Keratinocyte (primary cell): ENCODE measurements at regions not wholly inside any gene's neighbourhood (a gene's known extent, or its start where the extent isn't known, plus 50 kb on each side); places are given as distances from the start of the nearest gene placed in this dataset.
"Not testable (repeated sequence)": the region's sequence is repeated elsewhere in the genome, so short reads cannot be mapped to it uniquely, and the experiment has no call there.

ENCODE experiments used
- DNase-seq: peaks from one replicate; pipeline ENCODE4 v3.0.0-alpha.2; 2011; ENCODE audit warnings: low read depth, missing footprints, low spot score
- FAIRE-seq: peaks from 2 replicates; lab custom pipeline; 2011; peaks lifted over from hg19 to GRCh38; lab: Jason Lieb, UNC
- H2AFZ ChIP-seq: 2 replicates; pipeline ENCODE4 v1.6.0; 2012; ENCODE audit warnings: low read length, control low read depth, inconsistent platforms; ENCODE audit not compliant: control insufficient read depth
- H3K27ac ChIP-seq: 2 replicates; pipeline ENCODE4 v1.5.1; 2011; ENCODE audit warnings: low read length; ENCODE audit not compliant: control insufficient read depth, insufficient read depth
- H3K27me3 ChIP-seq: 3 replicates; pipeline ENCODE4 v1.6.0; 2011; ENCODE audit warnings: low read length; ENCODE audit not compliant: control insufficient read depth, insufficient read depth; ENCODE audit errors: extremely low read depth
- H3K36me3 ChIP-seq, 2 experiments: 2 replicates in 1 of 2; 3 replicates in 1 of 2; pipeline ENCODE4 v1.5.1; 2011; ENCODE audit warnings: low read length in 2 of 2, mild to moderate bottlenecking in 1 of 2; ENCODE audit not compliant: control insufficient read depth in 2 of 2, insufficient read depth in 2 of 2; ENCODE audit errors: extremely low read depth in 1 of 2
- H3K4me1 ChIP-seq: 3 replicates; pipeline ENCODE4 v1.5.1; 2011; ENCODE audit warnings: low read length; ENCODE audit not compliant: control insufficient read depth, insufficient read depth; ENCODE audit errors: extremely low read depth
- H3K4me2 ChIP-seq: 3 replicates; pipeline ENCODE4 v1.6.0; 2011; ENCODE audit warnings: low read depth, low read length; ENCODE audit not compliant: control insufficient read depth, insufficient read depth; ENCODE audit errors: extremely low read depth
- H3K4me3 ChIP-seq, 3 experiments: fragments of 200-600 bp in 1 of 3; sonication (generic) in 1 of 3; 2 replicates in 2 of 3; 3 replicates in 1 of 3; pipeline ENCODE4 v1.5.1; 2011 to 2016; ENCODE audit warnings: low read length in 3 of 3, mild to moderate bottlenecking in 3 of 3, control low read depth in 2 of 3, inconsistent platforms in 1 of 3, low read depth in 1 of 3, mixed read lengths in 1 of 3, mixed run types in 1 of 3, moderate library complexity in 1 of 3; ENCODE audit not compliant: control insufficient read depth in 2 of 3, insufficient read depth in 2 of 3; ENCODE audit errors: extremely low read depth in 1 of 3
- H3K79me2 ChIP-seq: 2 replicates; pipeline ENCODE4 v1.6.0; 2012; ENCODE audit warnings: low read length; ENCODE audit not compliant: control insufficient read depth, insufficient read depth
- H3K9ac ChIP-seq: 3 replicates; pipeline ENCODE4 v1.6.0; 2011; ENCODE audit warnings: low read length; ENCODE audit not compliant: control insufficient read depth, insufficient read depth; ENCODE audit errors: extremely low read depth
- H3K9me1 ChIP-seq: 3 replicates; pipeline ENCODE4 v1.6.0; 2011; ENCODE audit warnings: low read length; ENCODE audit not compliant: control insufficient read depth, insufficient read depth; ENCODE audit errors: extremely low read depth
- H3K9me3 ChIP-seq: 2 replicates; pipeline ENCODE4 v1.5.1; 2012; ENCODE audit warnings: low read depth, low read length; ENCODE audit not compliant: control insufficient read depth
- H4K20me1 ChIP-seq: 3 replicates; pipeline ENCODE4 v1.6.0; 2011; ENCODE audit warnings: low read length; ENCODE audit not compliant: control insufficient read depth, insufficient read depth; ENCODE audit errors: extremely low read depth
- CTCF ChIP-seq, 3 experiments: IDR thresholded peaks in 1 of 3; conservative IDR thresholded peaks in 1 of 3; optimal IDR thresholded peaks in 1 of 3; 2 replicates in 2 of 3; 3 replicates in 1 of 3; pipeline versions ENCODE3 to v1.5.1; 2011; ENCODE audit warnings: low read length in 3 of 3, mild to moderate bottlenecking in 3 of 3, moderate library complexity in 2 of 3, control low read depth in 1 of 3, inconsistent platforms in 1 of 3; ENCODE audit not compliant: insufficient read depth in 2 of 3; ENCODE audit errors: extremely low read depth in 1 of 3
- EZH2 ChIP-seq: IDR thresholded peaks from one replicate; pipeline ENCODE4 v1.6.1; 2012; ENCODE audit warnings: inconsistent platforms, mild to moderate bottlenecking, low read length, moderate library complexity
- dilution Hi-C: fragments of 300-500 bp; cut with MboI; formaldehyde crosslinking; loops from one replicate; pipeline ENCODE4 v1.7.0; 2020; ENCODE audit warnings: low sequenced_read_pairs; ENCODE audit not compliant: extremely low pct_ligation_motif_present

- dilution Hi-C loops: no loop called here
- Histone ChIP-seq H3K9me3 (no peaks in the 10 kb centered on the region), H2AFZ (no peak overlapping the region), H3K27ac (no peak overlapping the region), H3K4me2 (no peak overlapping the region), H3K27me3 (peaks cover 4% of the 10 kb centered on the region), H3K9me1 (no peaks in the 10 kb centered on the region), H3K36me3 (no peaks in the 10 kb centered on the region), H4K20me1 (no peaks in the 10 kb centered on the region), H3K4me3 (no peak overlapping the region), H3K79me2 (no peaks in the 10 kb centered on the region), H3K9ac (no peak overlapping the region), H3K4me1 (peaks cover 4% of the 10 kb centered on the region)
- no peak for FAIRE-seq
- TF ChIP-seq CTCF (optimal IDR thresholded peaks at IDR 0.05 in 1 of 3, IDR thresholded peaks at IDR 0.05 in 1 of 3, conservative IDR thresholded peaks at IDR 0.05 in 1 of 3; ENCODE audit: extremely low read depth in 1 of 3, insufficient read depth in 2 of 3, low read length in 3 of 3) (no peak), EZH2 (no peak)
- no peak for DNase-seq
These were observed 105.2 kb upstream of the TMEM45B start for GRCh38 chr11:129710423-129710822.

- H3K4me3 ChIP-seq: no peak overlapping the region
- no peaks in the 10 kb centered on the region for H4K20me1 ChIP-seq
- no peaks in the 10 kb centered on the region for H3K9me1 ChIP-seq
- dilution Hi-C loops: no loop called here
- no peaks in the 10 kb centered on the region for H3K79me2 ChIP-seq
- H3K4me1 ChIP-seq: no peaks in the 10 kb centered on the region
- no peak overlapping the region for H3K27ac ChIP-seq
- H3K9ac ChIP-seq: no peak overlapping the region
- H3K4me2 ChIP-seq: no peak overlapping the region
- no peaks in the 10 kb centered on the region for H3K9me3 ChIP-seq
- no peak overlapping the region for H2AFZ ChIP-seq
- no peaks in the 10 kb centered on the region for H3K36me3 ChIP-seq
- H3K27me3 ChIP-seq: peaks cover 4% of the 10 kb centered on the region
- FAIRE-seq: no peak
- no peak for TF ChIP-seq EZH2
- no peak for TF ChIP-seq CTCF (optimal IDR thresholded peaks at IDR 0.05 in 1 of 3, IDR thresholded peaks at IDR 0.05 in 1 of 3, conservative IDR thresholded peaks at IDR 0.05 in 1 of 3; ENCODE audit: extremely low read depth in 1 of 3, insufficient read depth in 2 of 3, low read length in 3 of 3)
- DNase-seq: no peak
These were observed 103.9 kb upstream of the TMEM45B start for GRCh38 chr11:129711760-129712159.

GRCh38 chr11:129712486-129713240 is 103.0 kb upstream of the TMEM45B start:
- H3K4me3 ChIP-seq, H3K79me2 ChIP-seq, H2AFZ ChIP-seq, dilution Hi-C loops, H3K36me3 ChIP-seq, H3K4me1 ChIP-seq, H3K4me2 ChIP-seq, H4K20me1 ChIP-seq, H3K9me1 ChIP-seq, FAIRE-seq, H3K9me3 ChIP-seq, DNase-seq, H3K27ac ChIP-seq, H3K9ac ChIP-seq, H3K27me3 ChIP-seq: not testable (repeated sequence)
